ENCODE measurements at regions not wholly inside any gene's neighbourhood (a gene's known extent, or its start where the extent isn't known, plus 50 kb on each side); places are given as distances from the start of the nearest gene placed in this dataset.

DNA sequence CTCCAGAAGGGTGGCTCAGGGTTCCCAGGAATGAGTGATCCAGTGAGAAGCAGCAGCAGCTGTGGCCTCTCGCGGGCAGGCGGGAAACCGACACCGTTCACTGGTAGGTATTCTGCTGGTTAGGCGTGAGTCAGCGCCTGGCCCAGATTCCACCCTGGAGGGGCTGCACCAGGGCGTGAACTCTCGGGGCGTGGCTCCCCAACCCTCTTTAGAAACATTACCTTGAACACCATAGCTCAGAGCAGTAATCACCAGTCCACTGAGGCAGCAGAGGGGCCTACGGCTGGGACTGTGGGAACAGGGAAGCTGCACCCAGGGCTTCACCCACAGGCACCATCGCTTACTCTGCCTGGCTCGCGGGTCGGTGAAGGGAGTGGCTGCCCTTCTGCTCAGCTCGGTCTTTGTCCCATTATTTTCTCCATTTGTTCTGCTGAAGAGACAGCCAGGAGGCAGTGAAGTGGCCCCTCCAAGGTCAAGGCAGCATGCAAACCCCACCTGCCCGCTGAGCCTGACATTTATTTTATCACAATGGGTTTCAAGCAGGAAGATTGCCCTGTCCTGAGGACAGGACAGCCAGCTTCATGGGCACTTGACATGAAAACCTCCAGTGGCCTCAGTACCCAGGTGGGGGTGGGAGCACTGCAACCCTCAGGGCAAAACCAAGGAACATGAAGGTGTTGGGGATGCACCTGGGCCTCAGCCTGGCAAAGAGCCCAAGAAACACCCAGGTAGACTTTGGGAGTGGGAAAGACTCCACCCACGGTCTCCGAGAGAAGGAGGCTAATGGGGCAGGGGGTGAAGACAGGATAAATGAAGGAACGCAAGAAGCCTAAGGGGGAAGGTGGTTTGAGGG, 51.0 kb upstream of the CD93 start:
- DNase-seq (ENCODE audit: low spot score): no peak

DNA sequence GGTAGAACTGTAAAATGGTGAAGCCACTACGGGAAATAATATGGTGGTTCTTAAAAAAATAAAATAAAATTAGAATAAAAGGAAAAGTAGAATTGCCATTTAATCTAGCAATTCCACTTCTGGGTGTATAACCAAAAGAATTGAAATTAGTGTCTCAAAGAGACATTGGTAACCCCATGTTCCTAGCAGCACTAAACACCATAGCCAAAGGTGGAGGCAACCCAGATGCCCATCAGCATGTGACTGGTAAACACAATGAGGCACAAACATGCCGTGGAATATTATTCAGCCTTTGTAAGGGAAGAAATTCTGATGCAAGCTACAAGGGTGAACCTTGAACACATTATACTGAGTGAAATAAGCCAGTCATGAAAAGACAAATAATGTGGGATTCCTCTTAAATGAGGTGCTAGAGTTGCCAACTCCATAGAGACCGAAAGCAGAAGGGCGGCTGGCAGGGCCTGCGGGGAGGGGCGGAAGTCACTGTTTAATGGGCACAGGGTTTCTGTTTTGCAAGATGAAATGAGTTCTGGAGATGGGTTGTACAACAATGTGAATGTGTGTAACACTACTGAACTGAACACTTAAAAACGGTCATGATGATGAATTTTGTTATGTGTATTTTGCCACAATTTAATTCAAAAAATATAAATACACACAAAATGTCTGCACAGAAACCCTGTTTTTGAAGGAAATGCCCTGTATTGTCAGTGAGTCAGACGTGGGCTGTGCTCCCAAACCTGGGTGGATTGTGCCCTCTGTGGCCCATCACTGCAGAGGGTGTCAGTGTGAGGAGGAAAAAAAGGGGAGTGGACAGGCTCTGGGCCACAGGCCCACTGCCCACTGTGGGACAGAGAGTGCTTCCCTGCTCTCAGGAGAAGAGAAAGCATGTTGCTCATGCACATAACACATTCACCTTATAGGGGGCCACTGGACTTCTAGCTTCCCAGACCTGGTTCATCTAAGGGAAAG, 49.6 kb upstream of the CD93 start:
- DNase-seq (ENCODE audit: low spot score): no peak

Data from cerebellar cortex (tissue), 1 donor.